EH (cell line): ENCODE measurements at regions not wholly inside any gene's neighbourhood (a gene's known extent, or its start where the extent isn't known, plus 50 kb on each side); places are given as distances from the start of the nearest gene placed in this dataset.
A peak's percentile ranks its signal among the peaks of the same experiment; 100 is the strongest.

Experiments
- DNase-seq: peaks from one replicate; pipeline ENCODE4 v3.0.0-alpha.2; 2015; ENCODE audit warnings: low read depth

DNA sequence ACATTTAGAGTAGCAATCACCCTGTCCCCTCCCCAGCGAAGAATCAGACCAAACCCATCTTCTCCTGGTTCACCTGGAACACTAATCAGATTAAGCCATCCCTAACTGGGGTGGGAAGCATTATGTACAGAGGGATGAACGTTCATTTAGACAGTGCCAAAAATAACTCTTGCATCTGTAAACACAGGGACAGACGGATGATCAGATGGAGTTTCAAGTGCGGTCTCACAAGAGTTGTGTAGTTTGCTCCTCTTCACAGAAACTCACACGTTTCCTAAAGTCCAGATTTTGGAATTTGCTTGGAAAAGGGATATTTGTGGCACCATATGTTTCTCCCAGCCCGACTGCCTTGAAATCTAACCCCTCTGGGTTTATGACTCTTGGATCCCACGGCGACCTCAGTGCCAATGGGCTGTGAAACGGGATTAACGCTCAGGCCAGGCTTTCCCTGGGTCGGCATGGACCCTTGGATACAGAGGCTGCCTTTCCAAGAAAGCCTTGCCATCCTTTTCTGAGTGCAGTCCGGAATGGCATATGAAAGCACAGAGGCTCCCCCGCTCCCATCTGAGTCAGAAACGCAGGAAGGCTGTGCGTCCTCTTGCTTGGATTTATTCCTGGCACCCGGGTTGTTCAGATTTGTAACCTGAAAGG lies 293.2 kb upstream of the HABP2 start:
- DNase-seq: no peak

DNA sequence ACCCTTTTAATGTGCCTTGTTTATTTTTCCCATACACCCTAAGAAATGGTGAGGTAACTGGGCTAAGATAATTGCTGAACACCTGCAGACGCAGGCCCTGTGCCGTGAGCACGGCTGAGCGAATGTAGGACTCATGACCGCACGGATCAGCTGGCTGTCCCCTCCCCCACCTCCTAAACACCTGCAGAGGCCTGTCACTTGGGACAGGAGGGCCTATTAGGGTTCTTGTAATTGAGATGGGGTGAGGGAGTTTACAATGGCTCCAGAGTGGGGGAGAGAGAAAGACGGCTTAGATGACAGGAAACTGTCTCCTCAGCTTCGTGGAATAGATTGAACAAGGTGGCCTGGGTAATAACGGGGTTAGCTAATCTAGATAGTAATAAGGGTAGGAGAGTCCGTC lies 291.7 kb upstream of the HABP2 start:
- DNase-seq: no peak

DNA sequence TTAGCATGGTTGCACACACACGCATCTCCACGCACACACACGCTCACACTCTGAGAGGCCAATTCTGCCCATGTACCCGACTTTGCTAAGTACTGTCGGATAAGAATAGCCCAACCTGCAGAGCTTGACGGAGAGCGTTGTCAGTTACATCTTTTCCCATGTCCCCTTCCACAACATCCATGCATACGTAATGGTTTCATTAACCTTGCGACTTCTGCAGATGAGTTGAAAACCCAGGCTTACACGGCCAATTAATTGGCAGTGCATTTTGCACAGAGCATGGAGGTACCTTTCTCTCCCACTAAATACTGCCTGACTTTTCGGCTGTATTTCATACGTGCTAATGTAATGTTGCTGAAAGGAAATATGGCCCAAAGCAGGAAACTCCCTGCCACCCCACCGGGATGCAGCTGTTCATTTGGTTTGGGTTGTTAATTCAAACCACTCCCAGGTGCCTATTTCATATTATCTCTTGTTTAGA lies 291.2 kb upstream of the HABP2 start:
- no peak for DNase-seq

DNA sequence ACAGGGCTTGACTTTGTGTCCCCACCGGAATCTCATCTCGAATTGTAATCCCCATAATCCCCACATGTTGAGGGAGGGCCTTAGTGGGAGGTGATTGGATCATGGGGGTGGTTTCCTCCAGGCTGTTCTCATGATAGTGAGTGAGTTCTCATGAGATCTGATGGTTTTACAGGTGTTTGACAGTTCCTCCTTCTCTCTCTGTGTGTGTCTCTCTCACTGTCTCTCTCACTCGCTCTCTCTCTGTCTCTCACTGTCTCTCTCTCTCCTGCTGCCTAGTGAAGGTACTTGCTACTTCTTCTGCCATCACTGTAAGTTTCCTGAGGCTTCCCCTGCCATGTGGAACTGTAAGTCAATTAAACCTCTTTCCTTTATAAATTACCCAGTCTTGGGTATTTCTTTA lies 289.8 kb upstream of the HABP2 start:
- no peak for DNase-seq

DNA sequence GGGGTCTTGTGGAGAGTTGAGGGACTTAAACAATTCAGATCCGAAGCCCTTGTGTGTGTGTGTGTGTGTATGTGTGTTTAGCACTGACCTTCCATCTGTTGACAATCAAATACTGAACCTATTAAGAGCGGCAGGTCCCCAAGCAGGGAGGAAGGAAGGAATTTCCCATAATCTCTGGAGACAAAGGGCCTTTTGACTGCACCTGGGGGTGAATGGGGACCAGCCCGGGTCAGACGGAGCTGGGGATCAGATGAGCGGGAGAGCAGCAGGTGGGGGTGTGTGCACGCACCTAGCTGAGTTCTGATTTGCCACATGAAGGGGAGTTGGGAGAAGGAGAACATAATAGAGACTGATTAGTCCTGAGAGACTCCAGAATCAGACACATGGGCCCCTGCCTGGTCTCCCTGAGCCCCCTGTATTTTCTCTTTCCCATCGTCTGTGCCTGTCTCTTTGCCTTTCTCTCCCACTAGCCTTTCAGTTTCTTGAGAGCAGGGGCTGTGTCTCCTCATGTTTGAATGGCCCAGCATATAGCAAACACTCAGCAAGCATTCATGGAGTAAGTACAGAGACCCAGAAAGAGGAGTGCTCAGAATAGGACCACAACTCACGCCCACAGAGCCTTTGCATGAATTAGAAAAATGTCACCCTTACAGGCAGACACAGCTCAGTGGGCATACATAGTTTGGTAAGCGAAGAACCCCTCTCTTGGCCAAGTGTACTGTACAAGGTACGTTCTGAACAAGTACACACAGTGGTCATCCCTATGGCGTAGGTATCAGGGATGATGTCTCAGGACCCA lies 288.3 kb upstream of the HABP2 start:
- no peak for DNase-seq

DNA sequence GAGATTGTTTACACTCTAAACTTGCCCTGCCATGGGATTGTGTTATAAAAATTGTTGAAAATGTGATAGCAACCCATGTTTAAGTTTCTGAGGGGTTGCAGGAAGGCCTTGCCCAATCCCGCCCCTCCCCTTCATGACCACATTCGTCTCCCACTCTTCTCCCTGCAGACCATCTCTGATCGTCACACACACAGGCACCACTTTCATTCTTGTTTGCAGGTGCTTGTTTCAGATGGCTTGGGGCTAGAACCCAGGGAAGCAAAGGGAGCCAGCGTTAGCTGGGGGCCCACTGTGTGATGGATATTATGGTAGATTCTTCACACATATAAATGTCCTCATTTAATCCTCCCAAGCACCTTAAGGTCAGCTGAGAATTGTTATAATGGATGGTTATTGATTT lies 286.7 kb upstream of the HABP2 start:
- no peak for DNase-seq

DNA sequence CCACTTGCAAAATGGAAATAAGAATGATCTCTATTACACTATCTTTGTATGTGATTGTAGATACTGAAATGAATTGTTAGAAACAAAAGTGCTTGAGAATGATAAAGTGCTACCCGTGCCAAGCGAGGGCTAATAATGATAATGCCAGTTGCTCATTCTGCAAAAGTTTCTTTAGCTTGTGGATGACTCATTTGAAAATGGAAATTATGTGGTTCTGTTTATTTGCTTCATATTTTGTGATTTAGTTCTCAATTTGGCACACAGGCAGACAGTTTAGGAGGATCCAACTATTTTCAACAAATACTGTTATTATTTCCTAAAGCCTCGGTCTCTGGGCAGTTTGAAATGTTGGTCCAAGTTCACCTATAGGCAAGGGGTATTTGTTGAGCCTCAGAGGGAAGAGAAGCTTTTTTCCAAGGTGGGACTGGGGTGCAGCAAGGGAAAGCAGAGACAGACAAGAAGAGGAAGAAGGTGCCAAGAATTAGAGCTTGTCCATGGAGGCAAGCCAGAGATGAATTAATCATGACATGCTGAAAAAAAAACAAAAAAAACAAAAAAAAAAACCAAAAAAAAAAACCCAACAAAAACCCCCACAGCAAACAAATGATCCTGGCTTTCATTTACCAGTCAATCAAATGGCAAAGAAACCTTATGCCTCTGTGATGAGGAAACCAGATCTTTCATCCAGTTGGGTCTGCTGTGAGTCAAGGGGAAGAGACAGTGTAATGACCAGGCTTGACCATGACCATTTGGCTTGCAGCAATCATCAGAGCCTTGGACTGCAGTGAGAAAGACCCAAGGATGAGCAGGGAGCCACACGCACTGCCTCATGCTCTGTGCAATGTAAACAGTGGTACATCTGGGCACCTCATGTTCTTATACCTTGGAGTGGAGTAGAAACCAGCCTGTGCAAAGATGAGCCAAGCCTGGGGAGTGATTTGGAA lies 285.0 kb upstream of the HABP2 start:
- peak; percentile 61 for DNase-seq

DNA sequence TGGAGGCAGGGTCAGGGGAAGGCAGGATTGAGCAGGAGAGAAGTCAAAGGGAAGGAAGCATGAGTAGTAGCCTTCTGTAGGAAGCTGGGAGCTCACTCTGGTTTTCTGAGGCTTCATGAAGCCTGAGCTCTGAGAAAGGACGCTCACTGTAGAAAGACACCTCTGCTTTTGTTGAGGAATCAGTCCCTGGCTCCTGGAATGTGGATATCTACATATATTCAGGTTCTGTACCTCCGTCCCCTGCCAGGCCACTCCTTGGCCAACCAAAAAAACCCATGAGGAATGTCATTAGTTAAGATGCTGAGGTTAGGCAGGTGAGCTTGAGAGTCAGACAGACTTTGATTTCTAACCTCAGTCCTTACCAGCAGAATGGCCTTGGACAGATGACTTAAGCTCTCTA lies 283.5 kb upstream of the HABP2 start:
- no peak for DNase-seq

DNA sequence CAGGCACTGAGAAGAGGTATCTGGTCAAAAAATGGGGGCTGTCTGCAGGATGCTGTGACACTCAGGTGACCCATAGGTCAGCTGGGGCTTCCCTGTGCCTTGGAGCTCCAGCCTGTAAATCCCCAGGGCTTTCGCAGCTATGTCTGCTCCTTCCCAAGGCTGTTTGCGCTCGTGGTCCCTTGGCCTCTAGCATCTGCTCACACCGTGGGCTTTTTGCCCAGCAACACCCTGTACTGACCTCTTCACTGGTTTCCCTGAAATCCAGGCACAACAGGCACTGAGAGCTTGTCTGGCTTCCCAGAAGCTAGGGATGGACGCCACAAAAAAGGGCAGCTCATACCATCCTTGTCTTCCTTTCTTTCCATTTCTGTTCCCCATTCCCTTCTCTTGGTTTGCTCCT lies 280.3 kb upstream of the HABP2 start:
- no peak for DNase-seq

DNA sequence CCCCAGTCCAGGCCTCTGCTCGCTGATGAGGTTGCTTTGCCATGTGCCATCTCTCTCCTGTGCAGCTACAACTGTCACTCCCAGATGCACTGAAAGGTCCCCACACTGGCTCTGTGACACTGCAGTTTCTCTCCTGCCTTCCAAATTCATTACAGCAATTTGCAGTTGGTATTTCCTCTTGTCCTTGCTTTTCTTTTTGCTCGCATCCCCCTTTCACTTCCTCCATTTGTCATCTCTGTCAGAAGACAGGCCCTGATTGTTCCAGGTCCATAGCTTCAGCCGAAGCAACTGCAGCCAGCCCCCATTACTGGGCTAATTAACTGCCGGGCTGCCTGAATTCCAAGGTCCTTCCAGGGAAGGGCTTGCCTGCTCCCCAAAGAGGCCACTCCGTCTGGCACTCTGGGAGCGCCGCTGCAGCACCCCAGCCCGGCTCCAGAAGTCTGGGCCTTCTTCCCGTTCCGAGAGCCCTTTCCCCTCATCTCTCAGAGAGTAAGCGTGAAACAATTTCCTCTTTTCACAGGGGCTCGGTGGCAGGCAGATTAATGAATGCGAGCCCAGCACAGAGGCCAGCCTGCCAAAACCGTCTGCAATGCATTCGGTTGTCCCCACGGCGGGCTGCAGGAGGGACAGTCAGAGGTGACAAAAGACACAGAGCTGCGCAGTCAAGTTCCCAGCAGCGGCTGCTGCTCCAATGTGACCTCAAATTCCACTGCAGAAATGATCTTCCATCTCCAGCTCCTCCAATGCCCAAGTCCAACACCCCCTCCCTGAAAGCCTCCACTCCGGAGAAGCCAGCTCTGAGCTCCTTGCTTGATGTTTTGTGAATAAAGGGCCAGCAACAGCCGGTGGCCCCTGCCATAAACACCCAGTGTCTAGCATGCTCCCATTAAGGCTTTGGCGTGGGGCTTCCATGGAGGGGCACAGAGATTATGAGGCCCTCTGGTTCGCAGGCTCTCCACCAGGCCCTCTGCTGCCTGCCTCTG lies 279.4 kb upstream of the HABP2 start:
- DNase-seq: no peak

DNA sequence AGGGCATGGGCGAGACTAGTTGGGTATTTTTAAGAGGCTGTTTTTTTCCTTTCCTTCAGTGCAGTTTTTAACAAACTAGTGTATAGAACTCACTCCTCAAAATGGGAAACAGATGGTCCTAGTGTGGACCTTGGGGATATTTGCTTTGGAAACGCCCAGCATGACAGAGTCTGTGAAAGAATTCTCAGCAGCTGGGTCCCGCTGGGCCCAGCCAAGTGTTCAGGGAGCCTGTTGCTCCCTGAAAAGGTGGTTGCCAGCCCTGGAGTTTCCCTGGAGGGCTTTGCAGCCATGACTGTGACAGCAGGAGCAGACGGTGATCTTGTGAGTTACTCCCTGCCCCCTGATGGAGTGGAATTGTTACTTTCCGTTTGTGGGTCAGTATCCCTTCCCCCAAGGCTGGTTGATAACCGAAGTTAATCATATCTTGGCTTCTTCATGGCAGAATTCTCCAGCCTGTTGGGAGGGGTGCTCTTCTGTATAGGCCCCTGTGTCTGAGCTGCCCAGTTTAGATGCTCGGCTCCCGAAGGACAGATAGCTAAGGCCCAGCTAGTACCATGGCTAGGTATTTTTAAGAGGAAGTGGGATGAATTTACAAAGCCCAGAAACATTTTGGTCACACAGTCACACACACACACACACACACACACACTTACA lies 278.6 kb upstream of the HABP2 start:
- peak; percentile 77 for DNase-seq

DNA sequence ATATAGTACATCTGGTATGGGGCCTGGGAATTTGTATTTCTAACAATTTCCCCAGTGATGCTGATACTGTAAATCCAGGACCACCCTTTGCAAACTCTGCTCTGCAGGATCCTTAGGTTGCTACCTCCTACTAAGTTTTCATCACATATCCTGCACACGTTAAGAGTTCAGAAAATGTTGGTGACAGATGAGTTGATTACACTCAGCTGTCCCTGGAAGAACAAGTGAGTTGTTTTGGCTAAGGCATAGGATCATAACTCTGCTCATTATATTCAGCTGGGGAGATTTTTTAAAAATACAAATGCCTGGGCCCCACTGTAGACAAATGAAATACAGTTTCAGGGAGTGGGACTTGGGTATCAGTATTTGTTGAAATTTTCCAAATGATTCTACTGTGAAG lies 274.6 kb upstream of the HABP2 start:
- DNase-seq: no peak

DNA sequence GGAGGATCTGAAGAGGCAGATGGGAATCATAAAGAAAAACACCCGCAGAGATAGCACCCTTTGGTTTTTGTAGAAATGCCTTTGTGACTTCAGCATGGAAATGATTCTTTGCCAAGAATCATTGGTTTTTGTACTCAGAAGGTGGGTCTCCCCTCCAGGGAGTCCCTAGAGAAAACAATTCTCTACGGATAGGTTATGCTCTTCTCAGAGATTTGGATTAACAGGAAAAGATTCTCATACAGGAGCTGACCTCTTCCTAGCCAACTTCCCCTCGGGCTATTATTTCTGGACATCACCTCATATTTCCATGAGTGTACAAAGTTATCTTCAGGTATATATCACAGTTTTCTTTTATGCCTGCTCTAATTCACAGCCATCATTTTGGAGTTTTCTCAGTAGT lies 274.2 kb upstream of the HABP2 start:
- DNase-seq: peak; percentile 15

DNA sequence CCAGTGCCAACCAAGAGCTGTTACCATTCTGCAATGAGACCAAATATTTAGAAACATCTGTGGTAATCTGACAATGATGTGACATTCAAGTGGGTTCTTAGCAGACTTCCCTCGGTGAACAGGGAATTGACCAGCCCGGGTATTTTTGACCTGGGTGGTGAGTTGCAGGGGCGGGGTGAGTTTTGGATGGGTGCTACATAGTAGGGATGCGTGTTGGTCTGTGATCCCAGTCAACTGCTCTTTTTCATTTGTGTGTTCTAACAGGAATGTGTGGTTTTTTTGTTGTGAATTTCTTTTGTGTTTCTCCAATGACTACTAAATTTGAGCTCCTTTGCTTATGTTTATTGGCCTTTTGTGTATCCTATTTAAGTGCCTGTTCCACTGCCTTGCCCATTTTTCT lies 273.6 kb upstream of the HABP2 start:
- DNase-seq: no peak

DNA sequence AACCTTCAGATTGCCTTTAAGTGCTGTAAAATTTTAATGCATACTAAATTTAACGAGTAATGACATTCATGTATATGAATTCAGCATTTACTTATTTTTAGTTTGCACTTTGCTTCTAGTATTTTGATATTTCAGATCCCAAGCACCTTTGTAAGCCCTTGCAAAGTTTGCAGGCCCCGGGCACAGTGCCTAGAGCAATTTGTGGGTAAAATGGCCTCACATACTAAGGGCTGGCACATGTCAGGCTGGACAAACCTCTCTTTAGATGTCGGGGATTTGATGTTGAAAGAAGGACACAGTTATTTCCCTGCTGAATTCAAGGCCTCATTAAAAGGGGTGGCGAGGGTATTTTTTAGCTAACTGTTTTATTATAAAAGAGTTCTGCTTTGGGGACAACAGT lies 270.3 kb upstream of the HABP2 start:
- no peak for DNase-seq

DNA sequence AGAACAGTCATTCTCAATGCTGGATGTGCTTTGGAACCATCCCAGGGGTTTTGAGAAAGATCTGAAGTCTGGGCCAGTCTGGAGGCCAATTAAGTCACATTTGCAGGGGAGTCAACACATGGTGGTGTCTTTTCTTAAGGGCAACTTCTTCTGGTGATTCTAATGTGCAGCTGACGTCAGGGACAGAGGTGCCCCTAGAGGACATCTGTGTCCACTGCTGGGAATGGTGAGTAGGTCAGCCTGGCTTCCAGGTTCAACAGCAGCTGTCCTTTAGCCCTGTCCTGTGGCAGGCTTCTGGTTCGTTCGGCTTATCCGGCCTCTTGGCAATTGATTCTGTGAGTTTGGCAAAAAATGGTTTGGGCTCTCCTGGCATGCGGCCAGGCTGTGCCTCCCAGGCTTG lies 269.7 kb upstream of the HABP2 start:
- DNase-seq: no peak

DNA sequence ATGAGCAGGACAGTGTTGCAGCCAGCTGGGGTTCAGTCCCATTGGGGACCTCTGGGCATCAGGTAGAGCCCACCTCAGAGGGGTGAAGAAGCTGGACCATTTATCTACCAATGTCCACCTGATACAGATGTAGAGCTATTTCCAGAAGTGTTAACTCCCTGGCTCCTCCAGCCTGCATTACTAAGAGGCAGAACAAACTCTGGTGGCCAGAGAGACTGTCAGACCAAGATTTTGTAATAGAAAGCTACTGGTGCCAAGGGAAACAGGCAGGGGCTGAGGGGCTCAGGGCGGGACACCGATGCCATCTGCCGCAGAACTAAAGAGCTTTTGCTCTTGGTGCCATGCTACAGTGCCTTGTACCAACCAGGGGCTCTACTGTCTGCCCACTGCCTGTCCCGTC lies 268.2 kb upstream of the HABP2 start:
- DNase-seq: no peak

DNA sequence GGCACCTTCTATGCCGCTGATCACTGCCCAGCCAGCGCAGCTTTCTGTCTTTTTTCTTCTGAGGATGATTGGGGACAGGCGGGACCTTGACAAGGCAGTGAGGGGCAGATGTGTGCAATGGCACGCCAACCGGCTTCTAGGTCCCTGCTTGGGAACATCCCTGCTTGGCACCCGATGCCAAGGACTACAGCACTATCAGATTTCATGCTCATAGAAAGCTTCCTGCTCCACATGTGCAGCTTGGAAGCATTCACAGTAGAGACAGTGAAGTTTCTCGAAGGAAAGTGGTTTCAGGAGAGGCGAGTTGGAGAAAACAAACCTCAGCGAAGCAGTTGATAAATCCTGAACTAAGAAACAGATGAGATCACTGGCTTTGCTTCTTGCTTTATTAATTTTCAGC lies 267.5 kb upstream of the HABP2 start:
- DNase-seq: no peak

DNA sequence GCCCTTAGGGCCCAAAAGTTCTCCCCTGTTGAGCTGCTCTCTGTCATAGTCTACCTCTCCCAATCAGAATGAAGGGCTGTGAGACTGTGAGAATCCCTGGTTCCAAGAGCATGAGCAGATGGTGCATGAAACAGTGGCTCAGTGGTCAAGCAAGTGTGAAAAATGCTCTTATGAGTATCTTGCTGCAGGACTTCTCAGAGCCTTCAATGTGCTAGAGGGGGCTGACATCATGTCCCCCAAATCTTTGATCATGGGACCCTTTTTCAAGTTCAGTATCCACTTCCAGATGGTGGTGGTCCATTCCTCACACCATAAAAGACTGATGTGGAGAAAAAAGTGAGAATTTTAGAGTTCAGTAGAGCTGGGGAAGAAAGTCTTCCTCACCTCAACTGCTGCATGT lies 265.3 kb upstream of the HABP2 start:
- DNase-seq: no peak

DNA sequence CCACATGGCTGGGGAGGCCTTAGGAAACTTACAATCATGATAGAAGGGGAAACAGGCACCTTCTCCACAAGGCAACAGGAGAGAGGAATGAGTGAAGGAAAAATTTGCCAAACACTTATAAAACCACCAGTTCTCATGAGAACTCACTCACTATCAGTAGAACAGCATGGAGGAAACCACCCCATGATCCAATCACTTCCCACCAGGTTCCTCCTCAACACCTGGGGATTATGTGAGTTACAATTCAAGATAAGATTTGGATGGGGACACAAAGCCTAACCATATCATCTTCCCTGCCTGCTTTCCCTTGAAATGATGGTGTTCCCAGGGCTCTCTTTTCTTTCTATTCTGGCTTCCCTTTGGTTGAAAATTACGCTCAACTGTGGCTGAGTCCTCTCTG lies 262.7 kb upstream of the HABP2 start:
- no peak for DNase-seq

DNA sequence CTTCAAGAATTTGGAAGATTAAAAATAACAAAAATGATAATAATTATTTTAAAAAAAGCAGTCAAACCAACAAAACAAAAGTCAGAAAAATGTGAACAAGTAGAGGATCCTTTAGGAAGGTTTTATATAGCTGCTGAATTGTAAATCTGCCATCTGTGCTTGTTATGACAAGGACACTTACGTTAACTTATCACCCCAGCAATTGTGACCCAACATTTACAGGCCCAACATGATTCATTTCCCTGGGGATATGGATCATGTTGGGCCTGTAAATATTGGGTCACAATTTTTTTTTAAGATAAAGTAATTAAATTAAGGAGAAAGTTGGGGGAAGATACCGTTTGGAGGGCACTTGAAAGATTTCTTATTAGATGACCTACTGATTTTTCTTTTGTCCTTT lies 261.4 kb upstream of the HABP2 start:
- DNase-seq: no peak
